Adrenal gland (tissue), 5 donors: ENCODE measurements at regions not wholly inside any gene's neighbourhood (a gene's known extent, or its start where the extent isn't known, plus 50 kb on each side); places are given as distances from the start of the nearest gene placed in this dataset.

Experiments
- CTCF ChIP-seq, 6 experiments: fragments of 450-650 bp in 4 of 6; fragments of 200-600 bp in 2 of 6; sonication (generic) in 1 of 6; IDR thresholded peaks; 1 replicate in 5 of 6; 2 replicates in 1 of 6; pipeline versions ENCODE4 v1.5.1 to v1.8.0; 2016 to 2021; ENCODE audit warnings: antibody characterized with exemption in 6 of 6, mild to moderate bottlenecking in 2 of 6, moderate library complexity in 1 of 6
- POLR2A ChIP-seq, 2 donors: fragments of 450-650 bp; IDR thresholded peaks; one replicate each; pipeline ENCODE4 v1.6.1; 2017; ENCODE audit warnings: antibody characterized with exemption in 2 of 2, mild to moderate bottlenecking in 2 of 2, moderate library complexity in 1 of 2
- donor health status: DM: no; HTN: no; CAD: no.

- TF ChIP-seq CTCF (IDR thresholded peaks at IDR 0.05) (no peak), POLR2A (IDR thresholded peaks at IDR 0.05) (no peak)
Observed at GRCh38 chr10:65778753-65779152, 1147.1 kb upstream of the LRRTM3 start.
